GM23338 (cell line): ENCODE measurements at regions not wholly inside any gene's neighbourhood (a gene's known extent, or its start where the extent isn't known, plus 50 kb on each side); places are given as distances from the start of the nearest gene placed in this dataset.
A peak's percentile ranks its signal among the peaks of the same experiment; 100 is the strongest.

Source experiments
- ATAC-seq: fragments of 200-7000 bp; cut with Tn5 transposase; 3 replicates; pipeline ENCODE4 v1.9.1; 2020
- DNase-seq: peaks from one replicate; pipeline ENCODE4 v3.0.0-alpha.2; 2015; ENCODE audit warnings: low spot score
- H2AFZ ChIP-seq: fragments of 200-600 bp; sonication (generic); 2 replicates; pipeline ENCODE4 v1.8.0; 2016; ENCODE audit warnings: antibody characterized with exemption, mild to moderate bottlenecking, moderate library complexity
- H3F3A ChIP-seq: fragments of 200-600 bp; sonication (generic); replicated peaks from 2 replicates; pipeline ENCODE4 v1.8.0; 2017; ENCODE audit warnings: antibody characterized with exemption, mixed run types, low read depth
- H3K27ac ChIP-seq: fragments of 200-600 bp; sonication (generic); 2 replicates; pipeline ENCODE4 v1.6.1; 2016; ENCODE audit warnings: low read depth
- H3K27me3 ChIP-seq: fragments of 200-600 bp; sonication (generic); 2 replicates; pipeline ENCODE4 v1.8.0; 2016; ENCODE audit warnings: mild to moderate bottlenecking, mixed run types, moderate library complexity; ENCODE audit not compliant: insufficient read depth
- H3K36me3 ChIP-seq: fragments of 200-600 bp; sonication (generic); 2 replicates; pipeline ENCODE4 v1.8.0; 2016; ENCODE audit warnings: mild to moderate bottlenecking; ENCODE audit not compliant: insufficient read depth
- H3K4me1 ChIP-seq: fragments of 200-600 bp; sonication (generic); 2 replicates; pipeline ENCODE4 v1.8.0; 2016; ENCODE audit warnings: mild to moderate bottlenecking, moderate library complexity; ENCODE audit not compliant: insufficient read depth
- H3K4me2 ChIP-seq: fragments of 200-600 bp; sonication (generic); 2 replicates; pipeline ENCODE4 v1.7.1; 2017; ENCODE audit warnings: mixed run types
- H3K4me3 ChIP-seq: fragments of 200-600 bp; sonication (generic); 2 replicates; pipeline ENCODE4 v1.6.1; 2016; ENCODE audit warnings: mixed run types
- H3K79me2 ChIP-seq: fragments of 200-600 bp; sonication (generic); replicated peaks from 2 replicates; pipeline ENCODE4 v1.8.0; 2017; ENCODE audit warnings: mild to moderate bottlenecking; ENCODE audit not compliant: insufficient read depth
- H3K9me2 ChIP-seq: fragments of 200-600 bp; sonication (generic); 2 replicates; pipeline ENCODE4 v1.8.0; 2017; ENCODE audit not compliant: insufficient read depth
- H4K20me1 ChIP-seq: fragments of 200-600 bp; sonication (generic); replicated peaks from 2 replicates; pipeline ENCODE4 v1.8.0; 2017; ENCODE audit warnings: mild to moderate bottlenecking; ENCODE audit not compliant: insufficient read depth
- H3K27ac Mint-ChIP-seq: 2 replicates; pipeline ENCODE4 v1.8.0; 2020; ENCODE audit warnings: inconsistent platforms, mild to moderate bottlenecking, moderate library complexity, mixed read lengths
- H3K27me3 Mint-ChIP-seq: 3 replicates; pipeline ENCODE4 v1.8.0; 2022; ENCODE audit warnings: low read depth, mild to moderate bottlenecking, moderate library complexity, mixed read lengths, inconsistent platforms; ENCODE audit not compliant: insufficient read depth, poor library complexity
- H3K36me3 Mint-ChIP-seq: 3 replicates; pipeline ENCODE4 v1.8.0; 2021; ENCODE audit warnings: low read depth, mild to moderate bottlenecking, inconsistent platforms, moderate library complexity, mixed read lengths
- H3K4me1 Mint-ChIP-seq: 3 replicates; pipeline ENCODE4 v1.8.0; 2020; ENCODE audit warnings: mild to moderate bottlenecking, inconsistent platforms, mixed read lengths
- H3K4me3 Mint-ChIP-seq: 3 replicates; pipeline ENCODE4 v1.8.0; 2021; ENCODE audit warnings: moderate library complexity, mild to moderate bottlenecking, inconsistent platforms, mixed read lengths
- H3K9me3 Mint-ChIP-seq: 3 replicates; pipeline ENCODE4 v1.8.0; 2020; ENCODE audit warnings: moderate library complexity, mild to moderate bottlenecking, inconsistent platforms, mixed read lengths
- EZH2 ChIP-seq: fragments of 200-600 bp; sonication (generic); IDR thresholded peaks from one replicate; pipeline ENCODE4 v1.8.0; 2017; ENCODE audit warnings: antibody characterized with exemption, mild to moderate bottlenecking, low read depth; ENCODE audit not compliant: unreplicated experiment
- EZH2phosphoT487 ChIP-seq: fragments of 200-600 bp; sonication (generic); IDR thresholded peaks from one replicate; pipeline ENCODE4 v1.8.1; 2018; ENCODE audit warnings: antibody characterized with exemption; ENCODE audit not compliant: unreplicated experiment
- JUNB ChIP-seq: IDR thresholded peaks from one replicate; pipeline ENCODE4 v1.6.1; 2016; ENCODE audit warnings: antibody characterized with exemption; ENCODE audit not compliant: unreplicated experiment
- NANOG ChIP-seq: IDR thresholded peaks from 2 replicates; pipeline ENCODE4 v1.6.1; 2016; ENCODE audit warnings: antibody characterized with exemption, borderline replicate concordance
- POLR2AphosphoS5 ChIP-seq: IDR thresholded peaks from 2 replicates; pipeline ENCODE4 v1.6.1; 2016; ENCODE audit warnings: antibody characterized with exemption, low read depth
- STAT1 ChIP-seq: IDR thresholded peaks from one replicate; pipeline ENCODE4 v1.6.1; 2016; ENCODE audit warnings: antibody characterized with exemption; ENCODE audit not compliant: unreplicated experiment
- ZNF114 ChIP-seq: fragments of 250-450 bp; sonication (Bioruptor Pico); IDR thresholded peaks from 2 replicates; pipeline ENCODE4 v1.5.0; 2020; ENCODE audit warnings: mild to moderate bottlenecking, moderate library complexity
- ZNF331 ChIP-seq: fragments of 250-450 bp; sonication (Bioruptor Pico); IDR thresholded peaks from 2 replicates; pipeline ENCODE4 v1.5.0; 2020; ENCODE audit warnings: low read depth, mild to moderate bottlenecking, moderate library complexity
- TF ChIP-seq, protein P1 (sequence below): fragments of 250-450 bp; sonication (Bioruptor Pico); IDR thresholded peaks from 2 replicates; pipeline ENCODE4 v1.5.0; 2020; ENCODE audit warnings: mild to moderate bottlenecking, moderate library complexity
- TF ChIP-seq, protein P2 (sequence below), 2 experiments: fragments of 200-600 bp in 1 of 2; sonication (generic) in 1 of 2; conservative IDR thresholded peaks; 2 replicates each; pipeline versions ENCODE4 v1.5.1 to v1.6.1; 2016 to 2017; ENCODE audit warnings: antibody characterized with exemption in 2 of 2, low read depth in 2 of 2, mild to moderate bottlenecking in 2 of 2, moderate library complexity in 1 of 2
- TF ChIP-seq, protein P3 (sequence below): IDR thresholded peaks from one replicate; pipeline ENCODE4 v1.6.1; 2018; ENCODE audit warnings: antibody characterized with exemption; ENCODE audit not compliant: unreplicated experiment

DNA sequence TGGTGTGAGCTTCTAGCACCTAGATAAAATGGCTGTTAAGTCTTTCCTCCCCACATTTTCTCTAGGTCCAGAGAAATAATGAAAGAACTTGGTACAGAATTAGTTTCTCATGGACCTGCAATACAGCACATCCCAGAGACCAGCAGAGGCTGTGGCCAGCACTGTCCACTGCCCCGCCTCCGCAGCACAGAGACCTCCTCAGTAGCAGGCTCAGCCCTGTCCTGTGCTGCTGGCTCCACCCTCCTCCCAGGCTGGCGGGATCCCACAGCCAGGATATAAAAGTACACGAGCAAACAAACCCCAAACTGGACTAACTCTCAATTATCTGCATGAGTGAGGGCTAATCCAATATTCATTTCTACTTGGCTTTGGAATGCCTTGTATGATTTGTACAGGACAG, 401.5 kb downstream of the RPS6KC1 start:
- no peak for DNase-seq
- H3K36me3 ChIP-seq, result no peaks in the 10 kb centered on the region
- no peak for TF ChIP-seq ZNF114 (CRISPR knock-in tag)
- TF ChIP-seq NANOG, result no peak
- TF ChIP-seq JUNB, result no peak
- TF ChIP-seq EZH2, result no peak
- TF ChIP-seq, protein P1, sequence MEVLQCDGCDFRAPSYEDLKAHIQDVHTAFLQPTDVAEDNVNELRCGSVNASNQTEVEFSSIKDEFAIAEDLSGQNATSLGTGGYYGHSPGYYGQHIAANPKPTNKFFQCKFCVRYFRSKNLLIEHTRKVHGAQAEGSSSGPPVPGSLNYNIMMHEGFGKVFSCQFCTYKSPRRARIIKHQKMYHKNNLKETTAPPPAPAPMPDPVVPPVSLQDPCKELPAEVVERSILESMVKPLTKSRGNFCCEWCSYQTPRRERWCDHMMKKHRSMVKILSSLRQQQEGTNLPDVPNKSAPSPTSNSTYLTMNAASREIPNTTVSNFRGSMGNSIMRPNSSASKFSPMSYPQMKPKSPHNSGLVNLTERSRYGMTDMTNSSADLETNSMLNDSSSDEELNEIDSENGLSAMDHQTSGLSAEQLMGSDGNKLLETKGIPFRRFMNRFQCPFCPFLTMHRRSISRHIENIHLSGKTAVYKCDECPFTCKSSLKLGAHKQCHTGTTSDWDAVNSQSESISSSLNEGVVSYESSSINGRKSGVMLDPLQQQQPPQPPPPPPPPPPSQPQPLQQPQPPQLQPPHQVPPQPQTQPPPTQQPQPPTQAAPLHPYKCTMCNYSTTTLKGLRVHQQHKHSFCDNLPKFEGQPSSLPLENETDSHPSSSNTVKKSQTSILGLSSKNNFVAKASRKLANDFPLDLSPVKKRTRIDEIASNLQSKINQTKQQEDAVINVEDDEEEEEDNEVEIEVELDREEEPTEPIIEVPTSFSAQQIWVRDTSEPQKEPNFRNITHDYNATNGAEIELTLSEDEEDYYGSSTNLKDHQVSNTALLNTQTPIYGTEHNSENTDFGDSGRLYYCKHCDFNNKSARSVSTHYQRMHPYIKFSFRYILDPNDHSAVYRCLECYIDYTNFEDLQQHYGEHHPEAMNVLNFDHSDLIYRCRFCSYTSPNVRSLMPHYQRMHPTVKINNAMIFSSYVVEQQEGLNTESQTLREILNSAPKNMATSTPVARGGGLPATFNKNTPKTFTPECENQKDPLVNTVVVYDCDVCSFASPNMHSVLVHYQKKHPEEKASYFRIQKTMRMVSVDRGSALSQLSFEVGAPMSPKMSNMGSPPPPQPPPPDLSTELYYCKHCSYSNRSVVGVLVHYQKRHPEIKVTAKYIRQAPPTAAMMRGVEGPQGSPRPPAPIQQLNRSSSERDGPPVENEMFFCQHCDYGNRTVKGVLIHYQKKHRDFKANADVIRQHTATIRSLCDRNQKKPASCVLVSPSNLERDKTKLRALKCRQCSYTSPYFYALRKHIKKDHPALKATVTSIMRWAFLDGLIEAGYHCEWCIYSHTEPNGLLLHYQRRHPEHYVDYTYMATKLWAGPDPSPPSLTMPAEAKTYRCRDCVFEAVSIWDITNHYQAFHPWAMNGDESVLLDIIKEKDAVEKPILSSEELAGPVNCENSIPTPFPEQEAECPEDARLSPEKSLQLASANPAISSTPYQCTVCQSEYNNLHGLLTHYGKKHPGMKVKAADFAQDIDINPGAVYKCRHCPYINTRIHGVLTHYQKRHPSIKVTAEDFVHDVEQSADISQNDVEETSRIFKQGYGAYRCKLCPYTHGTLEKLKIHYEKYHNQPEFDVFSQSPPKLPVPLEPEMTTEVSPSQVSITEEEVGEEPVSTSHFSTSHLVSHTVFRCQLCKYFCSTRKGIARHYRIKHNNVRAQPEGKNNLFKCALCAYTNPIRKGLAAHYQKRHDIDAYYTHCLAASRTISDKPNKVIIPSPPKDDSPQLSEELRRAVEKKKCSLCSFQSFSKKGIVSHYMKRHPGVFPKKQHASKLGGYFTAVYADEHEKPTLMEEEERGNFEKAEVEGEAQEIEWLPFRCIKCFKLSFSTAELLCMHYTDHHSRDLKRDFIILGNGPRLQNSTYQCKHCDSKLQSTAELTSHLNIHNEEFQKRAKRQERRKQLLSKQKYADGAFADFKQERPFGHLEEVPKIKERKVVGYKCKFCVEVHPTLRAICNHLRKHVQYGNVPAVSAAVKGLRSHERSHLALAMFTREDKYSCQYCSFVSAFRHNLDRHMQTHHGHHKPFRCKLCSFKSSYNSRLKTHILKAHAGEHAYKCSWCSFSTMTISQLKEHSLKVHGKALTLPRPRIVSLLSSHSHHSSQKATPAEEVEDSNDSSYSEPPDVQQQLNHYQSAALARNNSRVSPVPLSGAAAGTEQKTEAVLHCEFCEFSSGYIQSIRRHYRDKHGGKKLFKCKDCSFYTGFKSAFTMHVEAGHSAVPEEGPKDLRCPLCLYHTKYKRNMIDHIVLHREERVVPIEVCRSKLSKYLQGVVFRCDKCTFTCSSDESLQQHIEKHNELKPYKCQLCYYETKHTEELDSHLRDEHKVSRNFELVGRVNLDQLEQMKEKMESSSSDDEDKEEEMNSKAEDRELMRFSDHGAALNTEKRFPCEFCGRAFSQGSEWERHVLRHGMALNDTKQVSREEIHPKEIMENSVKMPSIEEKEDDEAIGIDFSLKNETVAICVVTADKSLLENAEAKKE (CRISPR knock-in tag), result no peak
- H3K4me1 ChIP-seq, result peaks cover 6% of the 10 kb centered on the region; the same call in 1 of the 2 replicates
- ATAC-seq, result peak; percentile 71; the same call in 2 of the 3 replicates
- Mint-ChIP-seq H3K9me3 (no peaks in the 10 kb centered on the region), H3K4me1 (peaks cover 8% of the 10 kb centered on the region), H3K27ac (no peak overlapping the region), H3K27me3 (peaks cover 3% of the 10 kb centered on the region), H3K36me3 (no peaks in the 10 kb centered on the region), H3K4me3 (no peak overlapping the region)
- H3K4me2 ChIP-seq, result no peak overlapping the region
- 0 out of 2 replicates have a peak overlapping the region, but pooled peaks have one; percentile 47 for H2AFZ ChIP-seq
- H3K79me2 ChIP-seq, result no peaks in the 10 kb centered on the region
- no peaks in the 10 kb centered on the region for H3F3A ChIP-seq
- no peaks in the 10 kb centered on the region for H3K27me3 ChIP-seq
- no peak overlapping the region for H3K4me3 ChIP-seq
- H3K9me2 ChIP-seq, result no peaks in the 10 kb centered on the region
- no peak overlapping the region for H3K27ac ChIP-seq
- H4K20me1 ChIP-seq, result no peaks in the 10 kb centered on the region

DNA sequence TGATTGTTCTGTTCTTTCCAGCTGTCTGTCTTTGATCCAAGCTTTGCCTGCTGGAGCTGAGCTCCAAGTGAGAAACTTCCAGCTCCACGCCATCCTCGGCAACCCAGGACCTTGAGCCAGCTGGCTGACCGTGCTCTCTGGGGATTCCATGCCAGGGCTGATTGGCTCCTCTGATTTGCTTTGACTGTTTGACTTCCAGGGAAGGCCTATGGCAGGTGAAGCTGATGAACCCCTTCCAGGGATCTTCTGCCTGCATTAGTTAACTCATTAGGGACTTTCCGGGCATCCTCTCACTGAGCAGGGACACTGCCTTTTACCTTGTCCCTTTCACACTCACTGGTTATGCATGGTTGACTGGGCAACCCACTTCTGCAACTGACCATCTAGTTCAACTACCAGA, 406.1 kb downstream of the RPS6KC1 start:
- no peaks in the 10 kb centered on the region for H3K36me3 ChIP-seq
- peaks cover 3% of the 10 kb centered on the region for H3K27me3 Mint-ChIP-seq
- no peaks in the 10 kb centered on the region for H4K20me1 ChIP-seq
- H3K79me2 ChIP-seq, result no peaks in the 10 kb centered on the region
- H3K4me2 ChIP-seq, result no peak overlapping the region
- H3K27me3 ChIP-seq, result no peaks in the 10 kb centered on the region
- H3K4me3 ChIP-seq, result no peak overlapping the region
- no peaks in the 10 kb centered on the region; the same call in 1 of the 2 replicates for H3K4me1 ChIP-seq
- no peak overlapping the region for H3K27ac ChIP-seq
- no peaks in the 10 kb centered on the region for H3K36me3 Mint-ChIP-seq
- no peak overlapping the region for H3K4me3 Mint-ChIP-seq
- no peak overlapping the region for H3K27ac Mint-ChIP-seq
- no peaks in the 10 kb centered on the region for H3F3A ChIP-seq
- H3K9me3 Mint-ChIP-seq, result no peaks in the 10 kb centered on the region; the same call in 2 of the 3 replicates
- peaks cover 8% of the 10 kb centered on the region for H3K4me1 Mint-ChIP-seq
- no peaks in the 10 kb centered on the region for H3K9me2 ChIP-seq
- DNase-seq (no peak), ATAC-seq (no peak)
- no peak overlapping the region for H2AFZ ChIP-seq
- TF ChIP-seq, protein P2, sequence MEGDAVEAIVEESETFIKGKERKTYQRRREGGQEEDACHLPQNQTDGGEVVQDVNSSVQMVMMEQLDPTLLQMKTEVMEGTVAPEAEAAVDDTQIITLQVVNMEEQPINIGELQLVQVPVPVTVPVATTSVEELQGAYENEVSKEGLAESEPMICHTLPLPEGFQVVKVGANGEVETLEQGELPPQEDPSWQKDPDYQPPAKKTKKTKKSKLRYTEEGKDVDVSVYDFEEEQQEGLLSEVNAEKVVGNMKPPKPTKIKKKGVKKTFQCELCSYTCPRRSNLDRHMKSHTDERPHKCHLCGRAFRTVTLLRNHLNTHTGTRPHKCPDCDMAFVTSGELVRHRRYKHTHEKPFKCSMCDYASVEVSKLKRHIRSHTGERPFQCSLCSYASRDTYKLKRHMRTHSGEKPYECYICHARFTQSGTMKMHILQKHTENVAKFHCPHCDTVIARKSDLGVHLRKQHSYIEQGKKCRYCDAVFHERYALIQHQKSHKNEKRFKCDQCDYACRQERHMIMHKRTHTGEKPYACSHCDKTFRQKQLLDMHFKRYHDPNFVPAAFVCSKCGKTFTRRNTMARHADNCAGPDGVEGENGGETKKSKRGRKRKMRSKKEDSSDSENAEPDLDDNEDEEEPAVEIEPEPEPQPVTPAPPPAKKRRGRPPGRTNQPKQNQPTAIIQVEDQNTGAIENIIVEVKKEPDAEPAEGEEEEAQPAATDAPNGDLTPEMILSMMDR (conservative IDR thresholded peaks at IDR 0.05; ENCODE audit: low read depth in 2 of 2), result no peak
- TF ChIP-seq EZH2phosphoT487, result no peak
- TF ChIP-seq ZNF114 (CRISPR knock-in tag), result no peak
- TF ChIP-seq STAT1, result no peak
- TF ChIP-seq, protein P3, sequence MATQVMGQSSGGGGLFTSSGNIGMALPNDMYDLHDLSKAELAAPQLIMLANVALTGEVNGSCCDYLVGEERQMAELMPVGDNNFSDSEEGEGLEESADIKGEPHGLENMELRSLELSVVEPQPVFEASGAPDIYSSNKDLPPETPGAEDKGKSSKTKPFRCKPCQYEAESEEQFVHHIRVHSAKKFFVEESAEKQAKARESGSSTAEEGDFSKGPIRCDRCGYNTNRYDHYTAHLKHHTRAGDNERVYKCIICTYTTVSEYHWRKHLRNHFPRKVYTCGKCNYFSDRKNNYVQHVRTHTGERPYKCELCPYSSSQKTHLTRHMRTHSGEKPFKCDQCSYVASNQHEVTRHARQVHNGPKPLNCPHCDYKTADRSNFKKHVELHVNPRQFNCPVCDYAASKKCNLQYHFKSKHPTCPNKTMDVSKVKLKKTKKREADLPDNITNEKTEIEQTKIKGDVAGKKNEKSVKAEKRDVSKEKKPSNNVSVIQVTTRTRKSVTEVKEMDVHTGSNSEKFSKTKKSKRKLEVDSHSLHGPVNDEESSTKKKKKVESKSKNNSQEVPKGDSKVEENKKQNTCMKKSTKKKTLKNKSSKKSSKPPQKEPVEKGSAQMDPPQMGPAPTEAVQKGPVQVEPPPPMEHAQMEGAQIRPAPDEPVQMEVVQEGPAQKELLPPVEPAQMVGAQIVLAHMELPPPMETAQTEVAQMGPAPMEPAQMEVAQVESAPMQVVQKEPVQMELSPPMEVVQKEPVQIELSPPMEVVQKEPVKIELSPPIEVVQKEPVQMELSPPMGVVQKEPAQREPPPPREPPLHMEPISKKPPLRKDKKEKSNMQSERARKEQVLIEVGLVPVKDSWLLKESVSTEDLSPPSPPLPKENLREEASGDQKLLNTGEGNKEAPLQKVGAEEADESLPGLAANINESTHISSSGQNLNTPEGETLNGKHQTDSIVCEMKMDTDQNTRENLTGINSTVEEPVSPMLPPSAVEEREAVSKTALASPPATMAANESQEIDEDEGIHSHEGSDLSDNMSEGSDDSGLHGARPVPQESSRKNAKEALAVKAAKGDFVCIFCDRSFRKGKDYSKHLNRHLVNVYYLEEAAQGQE, result no peak
- TF ChIP-seq NANOG, result no peak
- TF ChIP-seq EZH2, result no peak
- TF ChIP-seq JUNB, result no peak
- TF ChIP-seq ZNF331 (CRISPR knock-in tag), result no peak
- no peak for TF ChIP-seq POLR2AphosphoS5
